HG03280 (cell line): ENCODE measurements at regions not wholly inside any gene's neighbourhood (a gene's known extent, or its start where the extent isn't known, plus 50 kb on each side); places are given as distances from the start of the nearest gene placed in this dataset.

Source experiments
- ATAC-seq: cut with Tn5 transposase; IDR thresholded peaks from one replicate; pipeline ENCODE4 v1.9.1; 2021; ENCODE audit warnings: mild to moderate bottlenecking, moderate library complexity; ENCODE audit not compliant: unreplicated experiment

DNA sequence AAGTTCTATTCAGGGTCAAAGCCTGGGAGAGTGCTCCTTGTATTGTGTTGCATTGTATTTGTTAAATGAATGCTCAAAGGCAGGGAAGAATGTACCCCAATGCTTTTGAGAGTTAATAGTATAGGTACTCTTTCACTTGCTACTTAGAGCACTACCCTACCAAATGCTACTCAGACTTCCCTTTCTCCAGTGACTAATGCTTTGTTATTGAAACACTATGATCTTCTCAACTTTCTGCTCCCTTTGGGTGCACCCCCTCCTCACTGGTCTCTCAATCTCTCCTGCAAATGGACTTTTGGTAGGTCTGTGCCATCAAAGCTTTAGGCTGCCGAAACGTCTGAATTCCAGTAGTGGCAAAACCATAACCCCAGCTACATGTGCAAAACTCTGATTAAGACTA, 177.7 kb upstream of the AHR start:
- no peak for ATAC-seq

DNA sequence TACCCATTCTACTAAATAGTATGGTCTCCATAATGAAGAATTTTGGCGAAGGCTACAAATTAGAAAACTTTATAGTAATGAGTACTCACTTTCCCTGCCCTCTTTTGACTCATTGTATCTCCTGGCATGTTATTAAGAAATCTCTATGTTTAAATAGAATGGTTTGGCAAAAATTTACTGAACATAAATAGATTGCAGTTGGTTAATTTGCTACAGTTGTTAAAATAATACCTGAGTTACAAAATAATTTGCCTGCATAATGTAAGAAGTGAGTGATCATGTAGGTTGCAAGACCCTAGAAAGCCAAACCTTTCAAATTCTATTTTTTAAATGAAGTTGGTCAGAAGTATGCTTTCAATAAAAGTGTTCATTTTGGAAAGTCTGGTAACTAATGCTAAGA, 176.8 kb upstream of the AHR start:
- ATAC-seq = no peak

- peak; percentile 31 for ATAC-seq
These were observed 175.4 kb upstream of the AHR start for GRCh38 chr7:17123020-17123419.

DNA sequence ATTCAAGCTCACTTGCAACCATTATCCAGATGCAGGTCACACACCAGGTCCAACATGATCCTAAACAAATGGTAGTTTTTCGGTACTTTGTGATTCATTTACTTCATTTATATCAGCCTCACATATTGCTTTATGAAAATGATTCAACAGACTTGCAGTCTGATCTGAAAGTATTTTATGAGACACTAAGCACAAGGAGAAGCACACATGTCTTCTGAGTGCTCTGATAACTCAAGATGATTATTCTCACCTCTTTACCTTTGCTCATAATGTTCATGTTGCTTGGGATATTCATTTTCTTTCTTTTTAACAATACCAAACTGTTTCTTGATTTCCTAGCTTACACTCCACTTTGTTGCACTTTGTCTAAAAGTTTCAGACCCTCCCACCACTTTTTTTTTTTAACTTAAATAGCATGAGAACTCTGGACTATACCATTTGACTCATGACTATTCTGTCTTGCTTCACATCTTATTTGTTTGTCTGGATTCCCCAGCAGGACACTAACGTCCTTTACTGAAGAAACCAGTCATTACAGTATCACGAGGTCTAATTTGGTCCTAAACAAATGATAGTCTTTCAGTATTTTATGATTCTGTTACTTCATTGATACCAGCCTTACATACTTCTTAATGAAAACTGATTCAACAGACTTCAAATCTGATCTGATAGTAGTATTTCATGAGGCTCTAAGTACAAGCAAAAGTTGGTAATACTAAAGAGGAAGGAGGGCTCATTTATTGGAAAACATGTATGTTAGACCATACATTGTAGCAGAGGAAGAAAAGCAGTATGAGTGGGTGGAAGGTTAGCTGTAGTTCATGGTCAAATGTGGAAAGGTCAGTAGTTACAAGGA, 171.8 kb upstream of the AHR start:
- ATAC-seq = peak; percentile 76

DNA sequence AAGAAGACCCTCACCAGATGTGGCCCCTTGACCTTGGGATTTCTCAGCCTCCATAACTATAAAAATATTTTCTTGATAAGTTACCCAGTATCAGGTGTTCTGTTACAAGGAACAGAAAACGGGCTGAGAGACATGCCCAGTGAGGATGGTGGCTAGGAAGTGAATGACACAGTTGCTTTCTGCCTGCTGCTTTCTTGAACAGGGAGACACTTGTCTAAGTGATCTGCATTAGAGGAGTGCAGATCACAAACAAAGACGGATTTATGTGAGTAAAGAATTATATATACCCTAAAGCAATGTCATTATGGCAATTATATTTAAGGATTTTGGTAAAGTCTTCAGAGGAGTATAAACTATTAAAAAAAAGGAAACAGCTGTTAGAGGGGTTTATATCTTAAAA, 169.2 kb upstream of the AHR start:
- no peak for ATAC-seq

DNA sequence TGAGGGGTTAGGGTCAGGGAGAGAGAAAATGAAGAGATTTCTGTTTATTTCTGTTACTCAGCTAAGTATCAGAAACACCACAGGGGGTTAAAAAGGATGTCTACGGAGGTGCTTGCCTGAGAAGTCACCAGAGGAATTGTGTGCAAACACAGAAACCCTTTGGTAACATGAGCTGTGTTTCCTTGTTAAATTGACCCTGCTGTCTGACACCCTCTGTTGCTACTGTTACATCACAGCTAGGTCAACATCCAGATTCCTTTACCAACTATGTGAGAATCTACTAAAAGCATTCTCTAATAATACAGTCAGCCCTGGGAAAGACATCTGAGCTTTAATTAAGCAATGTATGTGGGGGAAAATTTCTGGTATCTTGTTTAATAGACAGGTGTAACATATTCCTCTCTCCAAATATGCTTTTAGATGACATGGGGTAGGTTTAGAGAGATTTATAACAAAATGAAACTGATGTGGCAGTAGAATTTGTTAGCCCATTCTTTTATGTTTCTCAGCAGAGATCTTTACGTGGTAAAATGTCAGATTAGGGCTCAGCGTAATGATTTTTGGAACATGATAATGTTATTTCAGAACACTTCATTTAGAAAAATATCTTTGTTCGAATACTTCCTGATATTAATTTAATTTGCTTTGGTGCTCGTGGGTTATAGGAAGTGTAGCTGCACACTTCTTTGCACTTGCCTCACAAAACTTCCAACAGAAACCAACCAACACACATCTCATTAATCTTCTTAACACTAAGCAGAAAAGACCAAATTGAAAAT, 168.0 kb upstream of the AHR start:
- no peak for ATAC-seq

DNA sequence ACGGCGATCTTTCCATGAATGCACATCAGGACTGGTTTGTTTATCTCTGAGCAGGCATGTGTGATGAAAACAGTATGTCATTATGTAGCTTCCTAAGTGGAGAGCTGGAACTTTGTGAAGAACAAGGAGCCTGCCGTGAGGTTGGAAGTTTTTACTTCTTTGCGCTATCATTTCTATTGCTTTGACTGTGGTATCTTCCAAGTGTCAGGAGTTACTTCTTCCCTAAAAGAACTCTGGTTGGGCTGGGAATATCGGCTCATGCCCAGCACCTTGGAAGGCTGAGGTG, 167.4 kb upstream of the AHR start:
- no peak for ATAC-seq

GRCh38 chr7:17131983-17132655, 166.3 kb upstream of the AHR start:
- ATAC-seq = no peak

GRCh38 chr7:17132726-17133125, 165.7 kb upstream of the AHR start:
- ATAC-seq = no peak

GRCh38 chr7:17133977-17134376, 164.5 kb upstream of the AHR start:
- ATAC-seq = no peak

- peak; percentile 79 for ATAC-seq
These were observed 163.7 kb upstream of the AHR start for GRCh38 chr7:17134786-17135185.

DNA sequence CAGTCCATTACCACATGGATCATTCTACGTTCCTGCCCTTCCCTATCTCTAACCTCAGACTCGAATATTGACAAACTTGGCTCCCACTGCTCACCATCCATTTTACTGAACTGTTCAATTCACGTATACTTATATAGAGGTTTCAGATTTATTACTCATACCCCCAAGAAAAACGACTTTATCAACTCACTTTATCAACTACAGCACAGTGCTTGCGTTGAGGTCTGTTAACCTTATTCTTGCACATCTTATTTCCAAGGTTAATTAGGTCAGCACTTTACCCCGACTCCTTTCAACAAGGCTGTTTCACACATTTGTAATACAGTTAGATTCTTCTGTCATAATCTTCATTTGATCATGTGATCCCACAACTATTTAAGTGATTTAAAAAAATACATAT, 162.3 kb upstream of the AHR start:
- ATAC-seq = no peak

DNA sequence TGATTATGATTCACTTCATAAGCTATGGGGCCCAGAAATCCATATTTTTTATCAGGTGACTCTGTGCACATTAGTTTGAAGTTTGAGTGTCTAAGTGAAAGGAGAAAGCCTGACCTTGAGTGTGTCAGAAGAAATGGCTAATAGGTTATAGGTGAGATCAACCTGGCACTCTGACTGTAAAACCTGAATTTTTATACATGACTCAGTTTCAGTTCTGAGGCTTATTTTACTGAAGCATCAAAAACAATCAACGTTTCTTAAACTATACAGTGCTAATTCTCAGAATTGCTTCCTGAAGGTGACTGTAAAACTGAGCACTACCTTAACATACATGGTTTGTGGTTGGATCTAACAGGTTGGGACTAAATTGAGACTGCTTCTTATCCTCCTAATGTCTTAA, 159.4 kb upstream of the AHR start:
- ATAC-seq = no peak

DNA sequence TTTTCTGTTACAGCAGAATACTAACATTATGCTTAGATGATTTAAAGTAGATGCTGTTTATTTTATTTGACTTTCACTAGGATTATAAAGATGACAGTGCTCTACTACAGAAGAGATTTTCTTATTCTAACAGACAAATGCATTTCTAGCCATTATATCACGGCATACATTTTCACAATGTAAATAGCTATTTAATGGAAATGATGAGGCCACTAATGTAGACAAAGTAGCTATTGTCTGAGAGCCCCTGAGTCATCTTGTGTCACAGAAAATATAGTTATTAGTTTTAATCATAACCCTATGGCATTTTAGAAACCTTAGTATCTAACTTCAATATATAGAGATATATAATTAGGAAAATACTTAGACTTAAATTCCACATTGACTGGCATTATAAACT, 158.0 kb upstream of the AHR start:
- ATAC-seq = no peak

DNA sequence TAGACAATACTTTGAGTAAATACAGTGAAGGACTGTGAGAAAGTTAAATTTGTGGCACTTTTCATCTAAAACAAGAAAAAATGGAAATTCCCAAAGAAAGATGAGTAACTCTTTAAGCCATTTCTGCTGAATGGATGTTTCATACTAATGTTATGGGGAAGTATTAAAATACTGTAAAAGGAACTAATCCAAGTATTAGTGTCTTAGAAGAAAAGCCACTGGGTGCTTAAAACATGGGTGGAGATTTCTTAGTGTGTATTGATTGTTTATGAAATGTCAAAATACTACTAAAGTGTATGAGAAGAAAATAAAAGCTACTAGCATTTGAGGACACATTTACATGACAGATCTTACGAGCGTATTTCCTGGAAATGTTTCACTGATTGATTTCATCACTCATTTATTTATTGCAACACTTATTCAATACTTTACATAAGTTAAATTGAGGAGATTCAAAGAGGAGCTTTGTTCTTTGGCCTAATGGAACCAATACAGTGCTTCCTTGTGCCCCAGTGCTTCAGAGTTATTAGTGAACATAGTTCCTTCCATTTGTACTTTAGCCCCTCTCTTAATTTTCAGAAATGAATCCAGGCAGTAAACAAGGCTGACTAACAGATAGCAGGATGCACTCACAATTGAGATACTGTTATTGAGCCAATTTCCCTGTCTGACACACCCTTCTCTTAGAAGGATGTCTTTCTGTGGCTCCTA, 155.5 kb upstream of the AHR start:
- ATAC-seq = no peak

DNA sequence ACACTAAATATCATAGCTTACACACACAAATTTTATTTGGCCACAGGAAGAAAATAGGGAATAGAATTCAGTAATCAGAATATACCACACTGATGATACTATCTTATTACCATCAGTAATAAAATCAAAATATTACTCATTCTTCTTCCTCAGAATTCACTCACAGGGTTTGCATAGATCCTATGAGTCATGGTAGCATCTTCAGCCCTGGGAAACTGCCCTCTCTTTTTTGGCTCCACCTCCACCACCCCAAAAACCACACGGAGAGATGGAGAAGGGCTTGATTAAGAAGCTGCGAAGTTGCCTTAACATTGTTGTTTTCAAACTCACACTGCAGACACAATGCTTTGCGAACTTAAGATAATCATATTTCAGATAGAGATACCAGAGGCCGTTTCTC, 154.1 kb upstream of the AHR start:
- no peak for ATAC-seq

DNA sequence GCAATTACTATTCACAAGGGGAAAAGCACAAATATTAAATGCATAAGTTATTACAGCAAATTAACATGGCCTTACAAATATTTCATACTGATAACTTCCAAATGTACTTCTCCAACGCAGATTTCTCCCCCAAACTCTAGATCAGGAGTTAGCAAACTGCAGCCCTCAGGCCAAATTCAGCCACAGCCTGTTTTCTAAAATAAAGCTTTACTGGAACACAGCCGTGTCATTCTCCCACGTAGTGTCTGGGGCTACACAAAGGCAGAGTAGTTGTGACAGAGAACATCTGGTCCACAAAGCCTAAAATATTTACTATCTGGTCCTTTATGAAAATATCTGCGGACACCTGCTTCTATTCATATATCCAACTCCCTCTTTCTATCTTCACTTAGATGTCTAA, 151.8 kb upstream of the AHR start:
- no peak for ATAC-seq

DNA sequence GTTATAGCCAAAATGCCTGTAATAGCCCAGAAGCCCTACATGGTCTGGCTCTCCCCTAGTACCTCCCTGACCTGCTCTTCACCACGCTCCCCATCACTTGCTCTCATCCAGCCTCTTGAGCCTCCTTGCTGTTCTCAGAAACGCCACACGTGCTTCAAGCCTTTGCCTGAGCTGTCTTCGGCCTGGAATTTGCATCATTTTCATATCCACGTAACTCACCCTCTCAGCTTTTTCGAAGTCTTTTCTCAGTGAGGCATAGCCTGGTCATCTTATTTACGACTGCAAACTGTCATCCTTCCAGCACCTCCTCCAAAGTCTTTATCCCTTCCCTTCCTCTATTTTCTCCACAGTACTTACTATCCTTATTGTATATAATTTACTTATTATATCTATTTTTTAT, 151.0 kb upstream of the AHR start:
- ATAC-seq = no peak

DNA sequence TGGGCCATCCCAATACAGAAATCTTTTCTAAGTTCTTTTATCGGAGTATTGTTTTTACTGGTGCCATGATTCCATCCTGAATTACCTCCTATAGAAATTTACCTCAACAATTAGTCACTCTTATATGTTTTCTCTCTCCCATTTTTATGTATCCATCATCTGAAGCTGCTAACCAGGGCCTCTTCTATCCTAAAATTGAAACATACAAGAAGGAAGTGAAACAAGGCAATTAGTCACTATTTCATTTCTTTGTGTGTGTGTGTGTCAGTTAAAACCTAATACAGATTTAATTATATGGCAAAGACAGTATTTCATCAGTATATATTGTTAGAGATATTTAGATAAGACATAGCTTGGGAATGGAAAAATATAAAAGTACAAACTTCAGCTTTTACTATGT, 148.4 kb upstream of the AHR start:
- ATAC-seq = peak; percentile 56

DNA sequence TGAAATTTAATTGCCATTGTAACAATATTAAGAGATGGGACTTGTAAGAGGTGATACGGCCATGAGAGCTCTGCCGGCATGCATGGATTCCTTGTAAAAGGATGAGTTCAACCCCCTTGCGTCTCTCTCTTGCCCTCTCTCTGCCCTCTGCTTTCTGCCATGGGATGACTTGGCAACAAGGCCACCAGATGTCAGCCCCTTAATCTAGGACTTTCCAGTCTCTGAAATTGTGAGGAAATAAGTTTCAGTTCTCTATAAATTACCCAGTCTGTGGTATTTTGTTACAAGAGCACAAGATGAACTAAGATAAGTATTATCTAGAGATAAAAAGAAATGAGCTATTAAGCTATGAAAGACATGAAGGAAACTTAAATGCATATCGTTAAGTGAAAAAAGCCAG, 145.7 kb upstream of the AHR start:
- ATAC-seq = no peak

DNA sequence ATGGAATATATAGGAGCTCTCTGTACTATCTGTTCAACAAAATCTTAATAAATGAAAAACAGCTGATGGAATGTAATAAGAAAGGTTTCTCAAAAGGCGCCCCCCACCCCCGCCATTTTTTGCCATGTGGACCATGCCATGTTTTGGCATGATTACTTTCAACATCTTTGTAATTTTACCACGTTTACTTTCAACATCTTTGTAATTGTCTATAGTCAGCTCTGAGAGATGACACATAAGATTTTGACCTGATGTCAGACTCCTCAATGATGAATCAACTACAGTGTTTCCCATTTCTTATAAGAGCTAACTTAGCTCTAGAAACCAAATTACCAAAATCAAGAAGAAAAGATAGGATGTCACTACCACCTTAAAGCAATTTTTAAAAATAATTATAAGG, 144.9 kb upstream of the AHR start:
- no peak for ATAC-seq
